ENCODE measurements at regions not wholly inside any gene's neighbourhood (a gene's known extent, or its start where the extent isn't known, plus 50 kb on each side); places are given as distances from the start of the nearest gene placed in this dataset.

DNA sequence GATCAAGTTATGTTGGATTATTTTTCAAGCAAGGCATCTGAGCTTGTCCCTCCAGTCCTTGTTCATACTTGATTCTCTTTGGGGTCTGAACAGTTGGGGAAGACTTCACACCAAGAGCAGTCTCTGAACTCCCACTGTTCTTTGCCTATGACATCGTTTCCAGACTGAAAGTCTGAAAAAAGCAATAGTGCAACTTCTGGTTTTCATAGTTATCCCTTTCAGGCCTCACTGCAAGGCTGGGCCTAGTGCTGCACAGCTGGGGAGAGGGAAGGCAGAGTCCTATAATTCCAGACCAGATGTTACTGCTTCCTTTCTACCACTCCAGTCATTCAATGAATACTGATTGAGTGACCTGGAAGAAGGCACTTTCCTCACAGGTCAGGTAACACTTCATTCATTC lies 187.1 kb upstream of the CCND2 start:
- Histone ChIP-seq H3K36me3 (ENCODE audit: insufficient read depth, insufficient read length, low read length) (no peaks in the 10 kb centered on the region), H3K9me3 (ENCODE audit: insufficient read depth, low read length) (peaks cover 10% of the 10 kb centered on the region; the same call in 1 of the 2 replicates), H3K4me3 (ENCODE audit: insufficient read length, low read depth) (no peak overlapping the region), H3K4me1 (ENCODE audit: insufficient read depth, insufficient read length) (no peaks in the 10 kb centered on the region), H3K9ac (ENCODE audit: insufficient read length, low read depth) (no peak overlapping the region), H3K27me3 (ENCODE audit: insufficient read depth, insufficient read length) (no peaks in the 10 kb centered on the region)
- DNase-seq (ENCODE audit: low read depth, low spot score): no peak
- TF ChIP-seq ZNF274 (IDR thresholded peaks at IDR 0.05; ENCODE audit: low read depth, low read length) (no peak), SUZ12 (IDR thresholded peaks at IDR 0.05; ENCODE audit: extremely low read depth, insufficient read depth, insufficient read length) (no peak), YY1 (IDR thresholded peaks at IDR 0.05; ENCODE audit: insufficient read depth, insufficient read length) (no peak)

DNA sequence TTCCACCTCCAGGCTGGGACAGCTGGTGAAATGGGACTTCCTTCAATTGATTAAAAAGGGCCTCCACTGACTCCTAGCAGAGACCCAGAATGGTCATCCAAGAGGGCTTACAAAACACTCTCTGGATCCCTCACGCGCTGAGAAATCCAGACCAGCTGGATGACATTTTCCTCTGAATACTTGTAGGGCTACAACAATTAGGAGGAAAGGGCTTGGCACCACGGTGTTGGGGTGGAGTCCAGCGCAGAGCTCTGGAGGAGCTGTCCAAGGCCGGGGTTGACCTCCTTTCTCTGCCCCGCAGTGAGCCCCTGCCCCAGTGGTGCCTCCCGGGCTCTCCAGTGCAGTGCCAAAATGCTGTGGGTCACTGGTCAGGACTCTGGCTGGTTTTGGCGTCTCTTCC lies 189.0 kb upstream of the CCND2 start:
- Histone ChIP-seq H3K9me3 (ENCODE audit: insufficient read depth, low read length) (no peaks in the 10 kb centered on the region), H3K36me3 (ENCODE audit: insufficient read depth, insufficient read length, low read length) (no peaks in the 10 kb centered on the region), H3K27me3 (ENCODE audit: insufficient read depth, insufficient read length) (no peaks in the 10 kb centered on the region), H3K4me3 (ENCODE audit: insufficient read length, low read depth) (no peak overlapping the region), H3K9ac (ENCODE audit: insufficient read length, low read depth) (no peak overlapping the region), H3K4me1 (ENCODE audit: insufficient read depth, insufficient read length) (no peaks in the 10 kb centered on the region)
- TF ChIP-seq ZNF274 (IDR thresholded peaks at IDR 0.05; ENCODE audit: low read depth, low read length) (no peak), SUZ12 (IDR thresholded peaks at IDR 0.05; ENCODE audit: extremely low read depth, insufficient read depth, insufficient read length) (no peak), YY1 (IDR thresholded peaks at IDR 0.05; ENCODE audit: insufficient read depth, insufficient read length) (no peak)
- no peak for DNase-seq (ENCODE audit: low read depth, low spot score)

- no peaks in the 10 kb centered on the region for H3K4me1 ChIP-seq (ENCODE audit: insufficient read depth, insufficient read length)
- TF ChIP-seq ZNF274 (IDR thresholded peaks at IDR 0.05; ENCODE audit: low read depth, low read length): no peak
- no peak for TF ChIP-seq SUZ12 (IDR thresholded peaks at IDR 0.05; ENCODE audit: extremely low read depth, insufficient read depth, insufficient read length)
- TF ChIP-seq YY1 (IDR thresholded peaks at IDR 0.05; ENCODE audit: insufficient read depth, insufficient read length): no peak
- no peaks in the 10 kb centered on the region for H3K36me3 ChIP-seq (ENCODE audit: insufficient read depth, insufficient read length, low read length)
- H3K9ac ChIP-seq (ENCODE audit: insufficient read length, low read depth): no peak overlapping the region
- H3K4me3 ChIP-seq (ENCODE audit: insufficient read length, low read depth): no peak overlapping the region
- H3K9me3 ChIP-seq (ENCODE audit: insufficient read depth, low read length): peaks cover 4% of the 10 kb centered on the region; the same call in 1 of the 2 replicates
- no peaks in the 10 kb centered on the region for H3K27me3 ChIP-seq (ENCODE audit: insufficient read depth, insufficient read length)
- no peak for DNase-seq (ENCODE audit: low read depth, low spot score)
Observed at GRCh38 chr12:4082809-4083403, 190.7 kb upstream of the CCND2 start.

GRCh38 chr12:4080213-4080612 lies 193.3 kb upstream of the CCND2 start:
- TF ChIP-seq ZNF274 (IDR thresholded peaks at IDR 0.05; ENCODE audit: low read depth, low read length) (no peak), SUZ12 (IDR thresholded peaks at IDR 0.05; ENCODE audit: extremely low read depth, insufficient read depth, insufficient read length) (no peak), YY1 (IDR thresholded peaks at IDR 0.05; ENCODE audit: insufficient read depth, insufficient read length) (no peak)
- Histone ChIP-seq H3K4me3 (ENCODE audit: insufficient read length, low read depth) (no peak overlapping the region), H3K9ac (ENCODE audit: insufficient read length, low read depth) (no peak overlapping the region), H3K27me3 (ENCODE audit: insufficient read depth, insufficient read length) (no peaks in the 10 kb centered on the region), H3K36me3 (ENCODE audit: insufficient read depth, insufficient read length, low read length) (no peaks in the 10 kb centered on the region), H3K4me1 (ENCODE audit: insufficient read depth, insufficient read length) (no peaks in the 10 kb centered on the region), H3K9me3 (ENCODE audit: insufficient read depth, low read length) (peaks cover 10% of the 10 kb centered on the region; the same call in 1 of the 2 replicates)
- DNase-seq (ENCODE audit: low read depth, low spot score): no peak

DNA sequence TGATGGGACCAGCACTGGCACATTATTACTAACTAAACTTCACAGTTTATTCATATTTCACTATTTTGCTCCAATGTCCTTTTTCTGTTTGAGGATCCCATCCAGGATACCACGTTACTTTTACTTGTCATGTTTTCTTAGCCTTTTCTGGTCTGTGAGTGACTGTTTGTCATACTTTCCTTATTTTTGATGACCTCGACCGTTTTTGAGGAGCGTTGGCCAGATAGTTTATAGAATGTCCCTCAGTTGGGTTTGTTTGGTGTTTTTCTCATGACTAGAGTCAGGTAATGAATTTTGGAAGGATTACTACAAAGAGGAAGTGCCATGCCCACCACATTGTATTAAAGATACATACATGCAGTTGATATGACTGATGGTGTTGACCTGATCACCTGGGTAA lies 199.4 kb upstream of the CCND2 start:
- Histone ChIP-seq H3K27me3 (ENCODE audit: insufficient read depth, insufficient read length) (no peaks in the 10 kb centered on the region), H3K4me1 (ENCODE audit: insufficient read depth, insufficient read length) (no peaks in the 10 kb centered on the region), H3K36me3 (ENCODE audit: insufficient read depth, insufficient read length, low read length) (no peaks in the 10 kb centered on the region), H3K9me3 (ENCODE audit: insufficient read depth, low read length) (peaks cover 27% of the 10 kb centered on the region; the same call in 1 of the 2 replicates), H3K4me3 (ENCODE audit: insufficient read length, low read depth) (no peak overlapping the region), H3K9ac (ENCODE audit: insufficient read length, low read depth) (no peak overlapping the region)
- TF ChIP-seq YY1 (IDR thresholded peaks at IDR 0.05; ENCODE audit: insufficient read depth, insufficient read length) (no peak), ZNF274 (IDR thresholded peaks at IDR 0.05; ENCODE audit: low read depth, low read length) (no peak), SUZ12 (IDR thresholded peaks at IDR 0.05; ENCODE audit: extremely low read depth, insufficient read depth, insufficient read length) (no peak)
- DNase-seq (ENCODE audit: low read depth, low spot score): no peak

DNA sequence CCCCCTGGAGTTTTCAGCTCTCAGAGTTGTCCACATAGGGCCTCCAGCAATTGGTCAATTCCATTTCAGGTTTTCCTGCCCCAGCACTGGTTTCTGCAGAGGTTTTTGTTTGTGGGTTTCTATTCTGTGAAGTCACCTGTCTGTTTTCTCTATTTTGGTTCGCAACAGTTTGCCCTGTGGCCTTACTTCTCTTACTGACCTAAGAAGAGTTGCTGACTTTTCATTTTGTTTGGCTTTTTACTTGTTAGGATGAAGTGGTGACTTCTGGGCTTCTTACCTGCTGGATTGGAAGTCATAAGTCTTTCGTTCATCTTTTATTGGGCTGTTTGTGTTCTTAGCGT lies 196.4 kb upstream of the PARP11 start:
- H3K4me3 ChIP-seq (ENCODE audit: insufficient read length, low read depth): no peak overlapping the region
- peaks cover 12% of the 10 kb centered on the region; the same call in 1 of the 2 replicates for H3K9me3 ChIP-seq (ENCODE audit: insufficient read depth, low read length)
- no peak for TF ChIP-seq YY1 (IDR thresholded peaks at IDR 0.05; ENCODE audit: insufficient read depth, insufficient read length)
- TF ChIP-seq ZNF274 (IDR thresholded peaks at IDR 0.05; ENCODE audit: low read depth, low read length): no peak
- no peak for TF ChIP-seq SUZ12 (IDR thresholded peaks at IDR 0.05; ENCODE audit: extremely low read depth, insufficient read depth, insufficient read length)
- no peak overlapping the region for H3K9ac ChIP-seq (ENCODE audit: insufficient read length, low read depth)
- H3K36me3 ChIP-seq (ENCODE audit: insufficient read depth, insufficient read length, low read length): no peaks in the 10 kb centered on the region
- no peaks in the 10 kb centered on the region for H3K4me1 ChIP-seq (ENCODE audit: insufficient read depth, insufficient read length)
- DNase-seq (ENCODE audit: low read depth, low spot score): no peak
- no peaks in the 10 kb centered on the region for H3K27me3 ChIP-seq (ENCODE audit: insufficient read depth, insufficient read length)

GRCh38 chr12:4068981-4069669 lies 195.9 kb upstream of the PARP11 start:
- DNase-seq (ENCODE audit: low read depth, low spot score): no peak
- TF ChIP-seq SUZ12 (IDR thresholded peaks at IDR 0.05; ENCODE audit: extremely low read depth, insufficient read depth, insufficient read length) (no peak), YY1 (IDR thresholded peaks at IDR 0.05; ENCODE audit: insufficient read depth, insufficient read length) (no peak), ZNF274 (IDR thresholded peaks at IDR 0.05; ENCODE audit: low read depth, low read length) (no peak)
- no peaks in the 10 kb centered on the region for H3K4me1 ChIP-seq (ENCODE audit: insufficient read depth, insufficient read length)
- H3K36me3 ChIP-seq (ENCODE audit: insufficient read depth, insufficient read length, low read length): no peaks in the 10 kb centered on the region
- H3K9me3 ChIP-seq (ENCODE audit: insufficient read depth, low read length): peaks cover 12% of the 10 kb centered on the region; the same call in 1 of the 2 replicates
- no peak overlapping the region for H3K9ac ChIP-seq (ENCODE audit: insufficient read length, low read depth)
- H3K27me3 ChIP-seq (ENCODE audit: insufficient read depth, insufficient read length): no peaks in the 10 kb centered on the region
- no peak overlapping the region for H3K4me3 ChIP-seq (ENCODE audit: insufficient read length, low read depth)
